Inferior parietal cortex (tissue), 1 donor: ENCODE measurements at regions not wholly inside any gene's neighbourhood (a gene's known extent, or its start where the extent isn't known, plus 50 kb on each side); places are given as distances from the start of the nearest gene placed in this dataset.

Experiments used
- DNase-seq: peaks from one replicate; pipeline ENCODE4 v3.0.0-alpha.2; 2016; ENCODE audit errors: extremely low spot score

- no peak for DNase-seq
These were observed 123.7 kb downstream of the AQP4 start for GRCh38 chr18:26741758-26742157.

DNA sequence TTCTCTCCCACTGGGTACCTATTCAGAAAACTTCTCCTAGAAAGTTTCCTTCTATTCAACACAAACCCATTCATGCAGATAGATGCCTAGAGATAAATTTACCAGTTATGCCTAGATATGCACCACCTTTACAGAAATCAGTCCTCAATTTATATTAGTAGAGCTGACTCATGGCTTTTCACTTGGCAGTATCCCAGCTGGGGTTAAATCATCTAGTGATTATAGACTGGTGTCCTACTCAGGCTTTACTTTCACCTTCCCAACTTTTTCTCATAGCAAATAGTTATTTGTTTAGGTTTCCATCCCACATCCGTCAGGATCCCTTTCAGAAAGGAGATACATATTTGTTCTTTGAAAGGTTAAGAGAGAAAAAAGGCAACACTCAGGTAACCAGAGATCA, 124.5 kb downstream of the AQP4 start:
- DNase-seq: no peak

- DNase-seq: no peak
These were observed 125.1 kb downstream of the AQP4 start for GRCh38 chr18:26740396-26740795.

DNA sequence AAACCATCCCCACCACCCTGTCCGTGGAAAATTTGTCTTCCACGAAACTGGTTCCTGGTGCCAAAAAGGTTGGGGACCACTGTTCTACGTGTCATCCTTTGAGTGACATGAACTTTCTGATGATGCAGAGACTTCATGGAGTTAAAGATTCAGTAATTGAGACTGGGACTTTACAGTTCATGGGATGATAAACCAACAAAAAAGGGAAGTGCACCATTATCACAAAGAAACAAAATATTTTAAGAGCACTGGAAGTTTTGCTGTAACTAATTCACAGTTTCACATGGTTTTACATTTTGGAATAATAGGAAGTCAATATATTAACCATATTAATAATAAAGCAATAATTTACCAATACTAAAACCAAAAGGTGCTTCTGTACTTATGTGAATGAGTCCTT, 126.8 kb downstream of the AQP4 start:
- DNase-seq: no peak

GRCh38 chr18:26736301-26736700, 129.2 kb downstream of the AQP4 start:
- no peak for DNase-seq

DNA sequence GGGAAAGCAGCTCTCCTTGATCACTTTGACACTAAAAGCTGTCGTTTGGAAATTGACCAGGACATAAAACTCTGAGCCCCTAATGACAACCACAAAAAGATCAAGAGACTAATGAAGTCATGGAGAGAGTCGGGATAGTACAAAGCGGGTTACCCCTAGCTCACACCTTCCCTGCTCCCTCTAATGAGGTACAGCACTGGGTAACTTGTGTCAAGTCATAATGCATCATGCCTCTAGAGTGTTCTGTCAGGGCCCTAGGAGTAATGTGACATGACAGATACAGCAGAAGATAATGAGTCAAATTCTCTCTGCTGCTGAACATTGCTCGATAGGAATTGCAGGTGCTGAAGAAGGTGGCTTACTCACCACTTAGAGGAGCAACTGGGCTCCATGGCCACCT, 130.7 kb downstream of the AQP4 start:
- no peak for DNase-seq

GRCh38 chr18:26729449-26729848, 136.1 kb downstream of the AQP4 start:
- DNase-seq: no peak

DNA sequence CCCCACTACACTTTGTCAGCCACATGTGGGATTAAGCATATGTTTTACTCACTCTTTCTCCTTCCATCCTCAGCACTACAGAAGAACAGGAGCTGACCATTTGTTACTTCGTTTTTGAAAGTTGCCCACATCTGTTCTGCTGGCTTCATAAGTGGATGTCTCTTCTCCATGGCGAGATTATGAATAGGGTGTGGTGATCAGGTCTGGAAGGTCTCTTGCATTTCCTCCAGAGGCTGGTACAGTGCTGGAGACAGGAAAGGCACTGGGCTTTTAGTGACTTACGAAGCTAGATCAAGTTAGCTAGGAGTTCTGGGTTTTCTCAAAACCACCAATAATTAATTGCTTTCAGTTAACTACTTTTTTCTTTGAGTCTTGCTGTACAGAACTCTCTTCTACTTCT, 136.5 kb downstream of the AQP4 start:
- no peak for DNase-seq

DNA sequence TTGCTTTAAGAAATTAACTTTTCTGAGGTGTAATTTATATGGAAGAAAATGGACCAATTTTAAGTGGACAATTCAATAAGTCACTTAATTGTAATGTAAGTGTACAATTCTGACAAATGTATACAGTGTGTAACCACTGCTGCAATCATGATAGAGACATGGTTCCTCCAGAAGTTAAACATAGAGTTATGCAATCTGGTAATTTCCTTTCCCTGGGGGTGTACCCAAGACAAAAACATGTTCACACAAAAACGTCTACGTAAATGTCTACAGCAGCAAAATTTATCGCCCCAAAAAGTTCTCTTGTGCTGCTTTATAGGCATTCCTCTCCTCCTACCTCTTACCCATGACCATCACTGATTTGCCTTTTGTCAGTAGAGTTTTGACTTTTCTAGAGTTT, 141.5 kb downstream of the AQP4 start:
- no peak for DNase-seq

DNA sequence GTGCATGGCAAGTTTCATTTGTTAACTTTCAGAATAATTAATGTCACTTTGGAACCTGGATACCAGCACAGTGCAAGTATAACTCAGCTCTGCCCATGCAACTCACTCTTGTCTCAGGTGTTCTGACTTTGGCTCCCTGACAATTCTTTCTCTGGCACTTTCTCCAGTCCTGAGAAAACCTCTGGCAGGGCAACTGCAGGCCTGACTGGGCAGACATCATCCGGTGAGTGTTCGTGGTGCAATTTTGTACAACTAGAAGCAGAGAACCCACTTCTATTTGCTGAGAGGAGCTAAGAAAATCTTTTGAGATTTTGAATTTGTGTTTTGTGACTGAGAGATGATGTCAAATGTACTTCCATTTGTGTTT, 143.0 kb downstream of the AQP4 start:
- no peak for DNase-seq

GRCh38 chr18:26721854-26722564, 143.5 kb downstream of the AQP4 start:
- no peak for DNase-seq

DNA sequence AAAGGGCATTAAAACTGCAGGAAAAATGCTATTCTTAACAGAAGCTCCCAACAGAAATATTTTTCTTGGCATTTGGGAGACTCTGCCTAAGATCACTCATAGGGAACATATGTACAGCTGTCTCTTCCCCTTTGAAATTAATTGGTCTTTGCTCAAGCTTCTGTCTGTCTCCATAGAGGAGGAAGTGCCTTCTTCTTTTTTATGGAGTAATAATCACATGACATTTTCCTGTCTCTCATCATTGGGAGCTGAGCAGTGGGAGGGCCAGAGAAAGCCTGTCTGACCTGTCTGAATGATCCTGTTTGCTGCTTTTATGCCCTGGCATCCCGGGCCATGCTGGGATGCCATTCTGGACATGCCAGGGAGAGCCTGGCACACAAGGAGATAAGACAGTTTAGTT, 145.6 kb downstream of the AQP4 start:
- no peak for DNase-seq

DNA sequence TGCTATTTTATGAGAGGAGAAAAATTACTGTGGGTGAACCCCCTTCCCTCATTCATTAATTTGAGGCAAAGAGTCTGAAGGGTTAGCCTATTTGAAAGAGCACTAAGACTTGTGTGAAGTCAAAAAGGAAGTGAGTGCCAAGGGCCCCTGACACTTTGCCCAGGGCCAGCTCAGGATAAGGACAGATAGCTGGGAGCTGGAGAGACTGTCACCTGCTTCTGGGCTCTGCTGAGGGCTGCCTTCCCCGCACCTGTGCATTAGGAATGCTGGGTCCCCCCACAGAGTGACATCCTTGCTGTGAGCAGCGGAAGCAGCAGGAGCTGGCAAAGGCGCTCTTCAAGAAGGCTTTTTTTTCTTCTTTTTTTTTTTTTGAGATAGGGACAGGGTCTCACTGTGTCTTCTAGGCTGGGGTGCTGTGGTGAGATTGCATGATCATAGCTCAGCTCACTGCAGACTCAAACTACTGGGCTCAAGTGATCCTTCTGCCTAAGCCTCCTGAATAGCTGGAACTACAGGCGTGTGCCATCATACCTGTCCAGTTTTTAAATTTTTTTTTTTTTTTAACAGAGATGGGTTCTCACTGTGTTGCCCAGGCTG, 148.3 kb downstream of the AQP4 start:
- no peak for DNase-seq

DNA sequence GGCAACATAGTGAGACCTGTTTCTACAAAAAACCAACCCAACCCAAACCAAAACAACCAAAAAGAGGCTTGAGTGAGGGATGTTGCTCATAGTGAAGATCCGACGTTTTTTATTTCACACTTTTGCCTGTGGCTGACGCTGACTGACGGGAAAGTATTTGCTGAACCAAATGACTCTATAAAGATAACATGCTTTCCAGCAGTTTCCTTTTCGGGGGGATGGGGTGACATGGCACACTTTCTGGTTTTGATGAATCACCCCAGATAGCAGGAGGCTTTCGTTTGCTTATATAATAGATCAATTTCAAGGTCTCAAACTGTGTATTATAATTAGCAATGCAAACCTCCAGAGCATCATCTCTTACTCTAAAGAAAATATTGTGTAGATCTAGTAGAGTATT, 150.8 kb downstream of the AQP4 start:
- DNase-seq: no peak

DNA sequence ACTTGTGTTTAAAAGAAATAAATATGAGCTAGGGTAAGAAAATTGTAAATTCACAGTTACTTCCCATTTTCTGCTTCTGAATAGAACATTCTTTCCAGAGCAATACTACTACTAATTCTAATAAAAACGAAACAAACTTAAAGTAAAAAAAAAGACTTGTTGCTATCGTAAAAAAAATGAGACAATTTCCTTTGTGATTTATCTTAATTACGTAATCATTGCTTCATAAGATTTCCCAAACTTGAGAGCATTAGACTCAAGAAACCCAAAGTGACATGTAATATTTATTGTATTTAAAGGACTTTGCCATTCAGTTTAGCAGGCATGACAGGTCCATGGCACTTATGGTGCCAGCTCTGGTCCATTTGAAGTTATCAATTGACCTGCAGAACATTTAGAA, 153.8 kb downstream of the AQP4 start:
- DNase-seq: no peak

- no peak for DNase-seq
These were observed 154.9 kb downstream of the AQP4 start for GRCh38 chr18:26710470-26711096.

- no peak for DNase-seq
These were observed 155.6 kb downstream of the AQP4 start for GRCh38 chr18:26709897-26710296.

DNA sequence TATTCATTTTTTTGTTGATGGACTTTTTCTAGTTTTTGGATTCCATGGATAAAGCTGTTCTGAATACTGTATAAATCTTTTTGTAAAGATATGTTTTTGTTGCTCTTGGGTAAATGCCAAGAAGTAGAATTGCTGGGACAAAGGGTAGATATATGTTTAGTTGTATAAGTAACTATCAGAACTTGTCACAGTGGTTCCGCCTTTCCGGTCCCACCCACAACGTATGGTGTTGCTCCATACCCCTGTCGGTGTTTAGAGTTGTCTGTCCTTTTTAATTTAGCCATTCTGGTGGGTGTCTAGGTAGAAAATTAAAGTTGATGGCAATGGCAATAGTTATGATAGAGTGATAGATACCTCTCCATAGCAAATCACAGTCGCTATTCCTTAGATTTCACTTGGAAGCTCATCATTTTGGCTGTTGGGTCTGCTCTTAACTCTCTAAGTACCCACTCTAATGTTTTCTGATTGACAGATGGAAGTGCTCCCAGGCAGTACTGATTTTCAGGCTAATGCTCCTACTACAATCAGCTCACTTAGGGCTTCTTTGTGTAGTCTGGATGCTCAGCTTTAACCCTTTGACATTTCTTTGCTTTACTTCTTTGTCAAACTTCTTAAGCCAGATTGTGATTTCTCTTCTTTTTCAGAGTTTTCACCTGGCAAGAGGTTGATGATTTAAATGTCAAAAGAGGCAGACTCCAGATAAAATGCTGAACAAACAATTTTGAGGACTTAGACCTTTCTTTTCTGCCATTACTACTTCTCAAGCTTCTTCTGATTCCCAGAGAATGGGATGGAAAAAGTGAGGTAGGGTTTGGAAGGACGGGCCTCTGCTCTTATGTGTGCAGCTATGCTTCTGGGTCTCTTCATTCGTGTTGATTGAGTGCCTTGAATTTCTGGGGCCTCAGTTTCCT, 156.4 kb downstream of the AQP4 start:
- no peak for DNase-seq

DNA sequence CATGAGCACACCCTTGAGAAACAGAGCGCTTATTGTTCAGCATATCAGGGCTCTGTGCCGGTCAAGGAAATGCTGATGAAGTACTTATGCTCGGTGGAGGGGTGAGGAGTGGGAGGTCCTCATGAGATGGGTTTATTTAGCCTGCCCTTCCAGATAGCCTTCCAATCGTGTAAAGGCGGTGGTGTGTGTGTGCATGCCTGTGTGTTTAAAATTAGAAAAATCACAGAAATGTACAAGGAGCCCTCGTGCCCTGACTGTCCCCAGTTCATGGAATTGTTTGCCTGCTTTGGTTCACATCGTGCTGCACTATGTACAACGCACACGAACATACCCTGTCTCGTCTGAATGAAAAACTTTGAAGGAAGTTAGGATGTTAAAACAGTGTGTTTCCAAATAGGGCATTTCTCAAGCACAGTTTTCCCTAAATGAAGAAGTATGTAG, 158.6 kb downstream of the AQP4 start:
- DNase-seq: no peak

GRCh38 chr18:26705757-26706156, 157.4 kb upstream of the KCTD1 start:
- DNase-seq: no peak

DNA sequence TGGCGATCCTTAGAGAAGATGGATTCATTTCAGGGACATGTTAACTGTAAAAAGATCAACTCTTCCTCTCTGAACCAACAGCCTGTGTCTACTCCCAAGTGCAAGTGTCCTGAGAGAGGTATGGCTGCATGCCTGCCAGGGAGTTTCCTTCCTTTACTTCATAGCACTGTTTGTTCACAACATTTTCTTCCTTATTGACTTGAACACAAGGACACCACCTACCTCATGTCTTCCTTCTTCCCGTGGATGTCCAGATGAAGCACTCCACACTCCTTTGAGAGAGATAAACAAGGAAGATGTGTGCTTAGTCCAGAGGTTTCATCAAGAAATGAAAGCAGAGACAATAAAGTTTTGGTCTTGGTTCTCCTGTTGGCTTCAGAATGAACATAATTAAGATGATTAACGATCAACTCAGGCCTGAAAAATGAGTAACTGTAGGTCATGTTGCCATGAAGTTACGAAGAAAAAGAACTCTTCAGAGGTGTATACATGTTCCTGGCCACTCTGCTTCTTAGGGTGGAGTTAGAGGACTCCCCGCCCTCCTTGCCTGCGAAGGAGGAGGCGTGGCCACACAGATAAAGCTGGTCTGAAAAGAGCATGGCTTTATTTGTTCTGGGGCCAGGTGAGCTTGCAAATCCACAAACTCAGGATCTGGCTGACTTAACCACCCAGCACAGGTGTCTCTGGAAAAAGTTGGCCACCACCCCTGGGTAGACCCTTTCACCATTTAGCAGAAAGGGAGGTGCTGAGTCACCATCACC, 155.0 kb upstream of the KCTD1 start:
- DNase-seq: no peak

- DNase-seq: no peak
These were observed 153.7 kb upstream of the KCTD1 start for GRCh38 chr18:26702086-26702485.
